Mucosa of descending colon (tissue), 3 donors: ENCODE measurements at regions not wholly inside any gene's neighbourhood (a gene's known extent, or its start where the extent isn't known, plus 50 kb on each side); places are given as distances from the start of the nearest gene placed in this dataset.

Experiments used
- ATAC-seq: fragments of 200-7000 bp; cut with Tn5 transposase; one replicate; pipeline ENCODE4 v1.9.1; 2020; ENCODE audit warnings: mild to moderate bottlenecking, moderate library complexity
- DNase-seq, 3 donors: peaks; one replicate each; pipeline ENCODE4 v3.0.0-alpha.2; 2020
- H3K36me3 ChIP-seq: fragments of 200-600 bp; one replicate; pipeline ENCODE4 v1.8.0; 2021; ENCODE audit warnings: low read depth, mild to moderate bottlenecking
- H3K4me1 ChIP-seq: fragments of 200-600 bp; one replicate; pipeline ENCODE4 v1.8.0; 2021; ENCODE audit warnings: low read depth, mild to moderate bottlenecking
- H3K4me3 ChIP-seq: fragments of 200-600 bp; one replicate; pipeline ENCODE4 v1.8.0; 2021; ENCODE audit warnings: mild to moderate bottlenecking
- H3K9me3 ChIP-seq: fragments of 200-600 bp; one replicate; pipeline ENCODE4 v1.8.0; 2021; ENCODE audit warnings: mild to moderate bottlenecking
- CTCF ChIP-seq: fragments of 200-600 bp; IDR thresholded peaks from one replicate; pipeline ENCODE4 v1.8.0; 2022; ENCODE audit warnings: antibody characterized with exemption, mild to moderate bottlenecking
- intact Hi-C, 2 donors: fragments of 100-400 bp; cut with DNase I in 1 of 2; cut with micrococcal nuclease in 1 of 2; formaldehyde crosslinking; loops; one replicate each; pipeline versions ENCODE4 v1.11.0 to v1.11.1; 2022; cut with DNase I, micrococcal nuclease
- donor health status: DM: no; HTN: no; CAD: no; lungs with moderate emphysema.
- donor health status: DM: no; HTN: no; CAD: no.
- donor health status: DM: no; HTN: yes; CAD: no.

- H3K9me3 ChIP-seq = peaks cover 5% of the 10 kb centered on the region
- intact Hi-C loops = loop anchor here (5.0 kb wide), 1 partner anchor 197 kb away; no protein-coding TSS in a partner anchor
- DNase-seq = no peak
- no peak for ATAC-seq
- H3K4me3 ChIP-seq = no peak overlapping the region
- TF ChIP-seq CTCF = no peak
- no peaks in the 10 kb centered on the region for H3K36me3 ChIP-seq
- H3K4me1 ChIP-seq = no peaks in the 10 kb centered on the region
Measured at GRCh38 chr16:86018941-86019340, 120.0 kb downstream of the IRF8 start.

- ATAC-seq = no peak
- DNase-seq = no peak
- intact Hi-C loops = loop anchor here (5.0 kb wide), 1 partner anchor 197 kb away; no protein-coding TSS in a partner anchor
- Histone ChIP-seq H3K4me3 (no peak overlapping the region), H3K9me3 (peaks cover 11% of the 10 kb centered on the region), H3K36me3 (no peaks in the 10 kb centered on the region), H3K4me1 (no peaks in the 10 kb centered on the region)
- no peak for TF ChIP-seq CTCF
Measured at GRCh38 chr16:86019446-86020047, 120.6 kb downstream of the IRF8 start.

GRCh38 chr16:86020971-86021370 is 122.0 kb downstream of the IRF8 start:
- Histone ChIP-seq H3K9me3 (peaks cover 15% of the 10 kb centered on the region), H3K4me3 (no peak overlapping the region), H3K36me3 (no peaks in the 10 kb centered on the region), H3K4me1 (no peaks in the 10 kb centered on the region)
- ATAC-seq = no peak
- DNase-seq = no peak
- TF ChIP-seq CTCF = no peak
- intact Hi-C loops = no loop called here

- H3K4me1 ChIP-seq = peaks cover 8% of the 10 kb centered on the region
- no peak for TF ChIP-seq CTCF
- peaks cover 15% of the 10 kb centered on the region for H3K9me3 ChIP-seq
- ATAC-seq (no peak), DNase-seq (no peak)
- no peaks in the 10 kb centered on the region for H3K36me3 ChIP-seq
- intact Hi-C loops = no loop called here
- no peak overlapping the region for H3K4me3 ChIP-seq
Measured at GRCh38 chr16:86022381-86022960, 123.5 kb downstream of the IRF8 start.

- no peaks in the 10 kb centered on the region for H3K36me3 ChIP-seq
- ATAC-seq (no peak), DNase-seq (no peak)
- TF ChIP-seq CTCF = no peak
- intact Hi-C loops = no loop called here
- peaks cover 17% of the 10 kb centered on the region for H3K4me1 ChIP-seq
- peaks cover 14% of the 10 kb centered on the region for H3K9me3 ChIP-seq
- H3K4me3 ChIP-seq = no peak overlapping the region
Measured at GRCh38 chr16:86024210-86024609, 125.2 kb downstream of the IRF8 start.
